Loucy (cell line): ENCODE measurements at regions not wholly inside any gene's neighbourhood (a gene's known extent, or its start where the extent isn't known, plus 50 kb on each side); places are given as distances from the start of the nearest gene placed in this dataset.

Experiments
- H2AFZ ChIP-seq: fragments of 200-600 bp; sonication (generic); 2 replicates; pipeline ENCODE4 v1.6.0; 2016; ENCODE audit warnings: antibody characterized with exemption, mild to moderate bottlenecking, low read length, moderate library complexity
- H3F3A ChIP-seq: fragments of 200-600 bp; 2 replicates; pipeline ENCODE4 v1.6.0; 2016; ENCODE audit warnings: antibody characterized with exemption, low read depth, mild to moderate bottlenecking
- H3K27me3 ChIP-seq: fragments of 200-600 bp; sonication (generic); 2 replicates; pipeline ENCODE4 v1.6.1; 2014; ENCODE audit warnings: low read length, mild to moderate bottlenecking; ENCODE audit not compliant: insufficient read depth, poor library complexity, severe bottlenecking
- H3K36me3 ChIP-seq: fragments of 200-600 bp; sonication (generic); 2 replicates; pipeline ENCODE4 v1.6.1; 2016; ENCODE audit warnings: low read length; ENCODE audit not compliant: insufficient read depth
- H3K4me1 ChIP-seq: fragments of 200-600 bp; sonication (generic); 2 replicates; pipeline ENCODE4 v1.5.1; 2014; ENCODE audit warnings: low read length, mild to moderate bottlenecking; ENCODE audit not compliant: insufficient read depth, poor library complexity, severe bottlenecking
- H3K4me2 ChIP-seq: fragments of 200-600 bp; sonication (generic); 2 replicates; pipeline ENCODE4 v1.6.0; 2014; ENCODE audit warnings: antibody characterized with exemption, low read length, low read depth, mild to moderate bottlenecking; ENCODE audit not compliant: poor library complexity, severe bottlenecking
- H3K4me3 ChIP-seq: fragments of 200-600 bp; sonication (generic); 2 replicates; pipeline ENCODE4 v1.5.1; 2014; ENCODE audit warnings: low read length, mild to moderate bottlenecking, mixed read lengths; ENCODE audit not compliant: poor library complexity, severe bottlenecking
- H3K79me2 ChIP-seq: fragments of 200-600 bp; sonication (generic); 2 replicates; pipeline ENCODE4 v1.6.1; 2014; ENCODE audit warnings: low read length; ENCODE audit not compliant: insufficient read depth
- H3K9ac ChIP-seq: fragments of 200-600 bp; sonication (generic); 2 replicates; pipeline ENCODE4 v1.6.0; 2014; ENCODE audit warnings: mild to moderate bottlenecking, low read depth, low read length, moderate library complexity; ENCODE audit not compliant: poor library complexity, severe bottlenecking
- H3K9me2 ChIP-seq: fragments of 200-600 bp; sonication (generic); replicated peaks from 2 replicates; pipeline ENCODE4 v1.6.1; 2016; ENCODE audit warnings: low read depth, low read length, mixed read lengths
- H3K9me3 ChIP-seq: fragments of 200-600 bp; sonication (generic); 2 replicates; pipeline ENCODE4 v1.6.1; 2014; ENCODE audit warnings: mild to moderate bottlenecking, antibody characterized with exemption, low read length, low read depth; ENCODE audit not compliant: insufficient read depth
- H4K20me1 ChIP-seq: fragments of 200-600 bp; sonication (generic); 2 replicates; pipeline ENCODE4 v1.6.0; 2014; ENCODE audit warnings: antibody characterized with exemption, low read length, mild to moderate bottlenecking; ENCODE audit not compliant: insufficient read depth, poor library complexity, severe bottlenecking
- EZH2phosphoT487 ChIP-seq: fragments of 200-600 bp; IDR thresholded peaks from 2 replicates; pipeline ENCODE4 v1.6.1; 2018; ENCODE audit warnings: antibody characterized with exemption, mild to moderate bottlenecking, moderate library complexity, borderline replicate concordance
- TF ChIP-seq, protein P1 (sequence below): fragments of 200-600 bp; sonication (generic); conservative IDR thresholded peaks from 2 replicates; pipeline ENCODE4 v1.5.1; 2014; ENCODE audit warnings: mild to moderate bottlenecking, antibody characterized with exemption, low read length

DNA sequence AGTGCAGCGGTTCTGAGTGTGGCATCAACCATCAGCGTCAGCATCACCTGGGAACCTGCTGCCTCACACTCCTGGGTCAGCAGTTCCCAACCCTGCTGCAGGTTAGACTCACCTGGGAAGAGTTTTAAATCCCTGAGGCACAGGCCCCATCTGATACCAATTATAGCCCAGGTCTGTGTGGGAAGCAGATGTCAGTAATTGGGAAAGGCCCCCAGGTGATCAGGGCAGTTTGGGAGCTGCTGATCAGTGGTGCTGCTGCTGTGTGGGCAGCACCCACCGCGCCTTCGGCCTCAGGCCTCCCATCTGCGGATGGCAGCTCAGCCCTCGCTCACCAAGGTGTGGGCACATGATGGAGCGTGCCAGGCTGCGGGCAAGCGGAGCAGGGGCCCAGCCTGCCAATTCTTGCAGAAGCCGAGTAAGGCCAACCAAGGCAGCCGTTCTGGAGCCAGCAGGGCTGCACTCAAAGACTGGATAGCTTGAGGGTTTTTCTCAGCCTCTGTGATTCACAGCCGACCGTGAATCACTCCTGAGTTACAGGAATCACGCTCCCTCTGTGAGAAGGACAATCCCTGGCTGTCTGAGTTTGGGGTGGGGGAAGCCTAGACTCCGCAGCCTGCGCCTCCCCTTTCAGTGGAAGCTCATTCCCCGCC lies 155.6 kb upstream of the SFSWAP start:
- H3K27me3 ChIP-seq: no peaks in the 10 kb centered on the region
- no peak overlapping the region for H3K4me3 ChIP-seq
- H3K79me2 ChIP-seq: no peaks in the 10 kb centered on the region

DNA sequence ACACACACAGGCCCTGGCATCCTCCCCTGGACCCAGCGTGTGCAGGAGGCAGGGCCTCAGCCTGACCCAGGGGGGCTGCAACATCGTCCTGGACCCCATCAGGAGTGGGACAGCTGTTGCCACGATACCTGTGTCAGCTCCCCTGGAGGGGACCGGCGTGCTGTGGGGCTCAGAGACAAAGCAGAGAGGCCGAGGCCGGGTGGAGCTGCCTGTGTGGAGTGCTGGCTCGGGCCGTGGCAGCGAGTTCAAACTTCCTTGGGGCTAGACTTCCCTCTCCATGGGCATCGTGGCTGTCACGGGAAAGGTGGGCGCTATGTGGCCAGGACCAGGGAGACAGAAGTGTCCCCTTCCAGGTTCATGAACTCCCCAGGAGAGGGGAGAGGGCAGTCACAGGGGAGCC lies 155.0 kb upstream of the SFSWAP start:
- H3K9ac ChIP-seq: no peak overlapping the region
- no peaks in the 10 kb centered on the region for H3K9me2 ChIP-seq
- H3K36me3 ChIP-seq: no peaks in the 10 kb centered on the region
- H3K4me2 ChIP-seq: no peak overlapping the region
- H3K79me2 ChIP-seq: no peaks in the 10 kb centered on the region
- H3K4me1 ChIP-seq: no peaks in the 10 kb centered on the region
- H3K4me3 ChIP-seq: no peak overlapping the region
- no peaks in the 10 kb centered on the region for H3K27me3 ChIP-seq
- H2AFZ ChIP-seq: no peak overlapping the region
- TF ChIP-seq, protein P1, sequence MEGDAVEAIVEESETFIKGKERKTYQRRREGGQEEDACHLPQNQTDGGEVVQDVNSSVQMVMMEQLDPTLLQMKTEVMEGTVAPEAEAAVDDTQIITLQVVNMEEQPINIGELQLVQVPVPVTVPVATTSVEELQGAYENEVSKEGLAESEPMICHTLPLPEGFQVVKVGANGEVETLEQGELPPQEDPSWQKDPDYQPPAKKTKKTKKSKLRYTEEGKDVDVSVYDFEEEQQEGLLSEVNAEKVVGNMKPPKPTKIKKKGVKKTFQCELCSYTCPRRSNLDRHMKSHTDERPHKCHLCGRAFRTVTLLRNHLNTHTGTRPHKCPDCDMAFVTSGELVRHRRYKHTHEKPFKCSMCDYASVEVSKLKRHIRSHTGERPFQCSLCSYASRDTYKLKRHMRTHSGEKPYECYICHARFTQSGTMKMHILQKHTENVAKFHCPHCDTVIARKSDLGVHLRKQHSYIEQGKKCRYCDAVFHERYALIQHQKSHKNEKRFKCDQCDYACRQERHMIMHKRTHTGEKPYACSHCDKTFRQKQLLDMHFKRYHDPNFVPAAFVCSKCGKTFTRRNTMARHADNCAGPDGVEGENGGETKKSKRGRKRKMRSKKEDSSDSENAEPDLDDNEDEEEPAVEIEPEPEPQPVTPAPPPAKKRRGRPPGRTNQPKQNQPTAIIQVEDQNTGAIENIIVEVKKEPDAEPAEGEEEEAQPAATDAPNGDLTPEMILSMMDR: no peak
- TF ChIP-seq EZH2phosphoT487: no peak
- H3K9me3 ChIP-seq: no peaks in the 10 kb centered on the region
- H4K20me1 ChIP-seq: no peaks in the 10 kb centered on the region
- H3F3A ChIP-seq: no peaks in the 10 kb centered on the region

More for the DNA sequence above, 155.6 kb upstream of the SFSWAP start:
- TF ChIP-seq EZH2phosphoT487: no peak
- TF ChIP-seq, protein P1: no peak
- Histone ChIP-seq H3K9me2 (no peaks in the 10 kb centered on the region), H3K36me3 (no peaks in the 10 kb centered on the region), H3K4me2 (no peak overlapping the region), H3F3A (no peaks in the 10 kb centered on the region), H4K20me1 (no peaks in the 10 kb centered on the region), H3K4me1 (no peaks in the 10 kb centered on the region), H3K9ac (no peak overlapping the region), H2AFZ (no peak overlapping the region), H3K9me3 (no peaks in the 10 kb centered on the region)

DNA sequence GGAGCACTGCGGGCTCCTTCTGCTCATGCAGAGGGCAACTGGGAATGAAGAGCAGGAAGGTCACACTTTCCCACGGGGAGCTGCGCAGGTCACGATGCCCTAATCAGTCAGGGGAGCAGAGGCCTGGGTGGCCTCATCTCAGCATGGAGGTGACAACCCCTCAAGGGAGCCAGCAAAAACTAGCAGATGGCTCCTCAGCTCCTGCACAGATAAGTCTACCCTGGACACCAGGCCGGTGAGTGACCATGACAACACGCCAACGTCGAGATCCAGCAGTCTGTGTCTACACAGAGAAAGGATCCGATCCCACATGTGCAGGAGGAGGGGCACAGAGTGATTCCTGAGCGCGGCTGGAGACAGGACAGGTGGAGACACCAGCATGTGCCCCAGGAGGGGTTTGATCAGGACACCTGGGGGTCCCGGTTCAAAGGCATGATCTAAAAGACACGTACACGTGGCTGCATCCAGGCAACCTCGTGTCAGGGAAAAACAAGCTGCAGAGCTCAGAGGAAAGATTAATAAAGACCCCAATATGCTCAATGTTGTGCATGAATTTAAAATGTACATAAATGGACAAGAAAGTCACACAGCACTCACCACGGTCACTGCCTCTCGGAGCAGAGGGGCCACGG lies 153.7 kb upstream of the SFSWAP start:
- H2AFZ ChIP-seq: no peak overlapping the region
- no peak overlapping the region for H3K4me2 ChIP-seq
- H3K27me3 ChIP-seq: no peaks in the 10 kb centered on the region
- no peak for TF ChIP-seq EZH2phosphoT487
- TF ChIP-seq, protein P1: no peak
- H3K9ac ChIP-seq: no peak overlapping the region
- H3F3A ChIP-seq: no peaks in the 10 kb centered on the region
- no peaks in the 10 kb centered on the region for H3K79me2 ChIP-seq
- no peaks in the 10 kb centered on the region for H3K9me3 ChIP-seq
- H4K20me1 ChIP-seq: no peaks in the 10 kb centered on the region
- no peaks in the 10 kb centered on the region for H3K9me2 ChIP-seq
- H3K4me3 ChIP-seq: no peak overlapping the region
- H3K4me1 ChIP-seq: no peaks in the 10 kb centered on the region
- no peaks in the 10 kb centered on the region for H3K36me3 ChIP-seq
